ENCODE measurements at regions not wholly inside any gene's neighbourhood (a gene's known extent, or its start where the extent isn't known, plus 50 kb on each side); places are given as distances from the start of the nearest gene placed in this dataset.
A peak's percentile ranks its signal among the peaks of the same experiment; 100 is the strongest.

- no peak for DNase-seq (ENCODE audit: low spot score)
These were observed 116.6 kb downstream of the GLI2 start for GRCh38 chr2:120852200-120852815.

GRCh38 chr2:120853306-120854013 lies 117.8 kb downstream of the GLI2 start:
- DNase-seq (ENCODE audit: low spot score): no peak

- no peak for DNase-seq (ENCODE audit: low spot score)
These were observed 118.4 kb downstream of the GLI2 start for GRCh38 chr2:120854014-120854620.

- no peak for DNase-seq (ENCODE audit: low spot score)
These were observed 119.3 kb downstream of the GLI2 start for GRCh38 chr2:120854766-120855530.

- no peak for DNase-seq (ENCODE audit: low spot score)
These were observed 120.3 kb downstream of the GLI2 start for GRCh38 chr2:120855855-120856405.

GRCh38 chr2:120856421-120856862 lies 120.8 kb downstream of the GLI2 start:
- DNase-seq (ENCODE audit: low spot score): peak; percentile 78

GRCh38 chr2:120857422-120857821 lies 121.8 kb downstream of the GLI2 start:
- no peak for DNase-seq (ENCODE audit: low spot score)

GRCh38 chr2:120857931-120858330 lies 122.3 kb downstream of the GLI2 start:
- no peak for DNase-seq (ENCODE audit: low spot score)

- DNase-seq (ENCODE audit: low spot score): no peak
These were observed 122.9 kb downstream of the GLI2 start for GRCh38 chr2:120858361-120859106.

- peak; percentile 78 for DNase-seq (ENCODE audit: low spot score)
These were observed 123.5 kb downstream of the GLI2 start for GRCh38 chr2:120859128-120859527.

- DNase-seq (ENCODE audit: low spot score): no peak
These were observed 124.3 kb downstream of the GLI2 start for GRCh38 chr2:120859814-120860578.

- DNase-seq (ENCODE audit: low spot score): no peak
These were observed 124.9 kb downstream of the GLI2 start for GRCh38 chr2:120860579-120860922.

GRCh38 chr2:120861191-120861575 lies 125.5 kb downstream of the GLI2 start:
- no peak for DNase-seq (ENCODE audit: low spot score)

GRCh38 chr2:120861576-120862191 lies 126.0 kb downstream of the GLI2 start:
- DNase-seq (ENCODE audit: low spot score): no peak

- DNase-seq (ENCODE audit: low spot score): no peak
These were observed 126.8 kb downstream of the GLI2 start for GRCh38 chr2:120862201-120863060.

- DNase-seq (ENCODE audit: low spot score): no peak
These were observed 127.5 kb downstream of the GLI2 start for GRCh38 chr2:120863146-120863545.

GRCh38 chr2:120863661-120864320 lies 128.1 kb downstream of the GLI2 start:
- DNase-seq (ENCODE audit: low spot score): no peak

- no peak for DNase-seq (ENCODE audit: low spot score)
These were observed 129.3 kb downstream of the GLI2 start for GRCh38 chr2:120864981-120865380.

GRCh38 chr2:120865656-120866055 lies 130.0 kb downstream of the GLI2 start:
- no peak for DNase-seq (ENCODE audit: low spot score)
